GM12878 (cell line): ENCODE measurements at regions not wholly inside any gene's neighbourhood (a gene's known extent, or its start where the extent isn't known, plus 50 kb on each side); places are given as distances from the start of the nearest gene placed in this dataset.

ENCODE experiments used
- ATAC-seq: fragments of 200-7000 bp; cut with Tn5 transposase; 3 replicates; pipeline ENCODE4 v1.9.1; 2020; ENCODE audit warnings: mild to moderate bottlenecking, moderate library complexity
- BruUV-seq: library from RNA; stranded (reverse); fragments of 400-500 nt; replicated peaks from 2 replicates; lab custom pipeline; 2021; lab: Mats Ljungman, UMichigan
- CTCF ChIA-PET: fragments of 300-600 bp; sonication (Branson Sonifier 250); formaldehyde crosslinking; extraction: SDS; loops from one replicate; lab custom pipeline; 2021; ENCODE audit warnings: inconsistent platforms; lab: Yijun Ruan, JAX
- POLR2A ChIA-PET: fragments of 350-600 bp; formaldehyde crosslinking; extraction: SDS; loops from one replicate; lab custom pipeline; 2021; ENCODE audit warnings: inconsistent platforms; lab: Charles Lee
- RAD21 ChIA-PET: fragments of 300-600 bp; sonication (Branson Sonifier 250); formaldehyde crosslinking; loops from one replicate; lab custom pipeline; 2023; ENCODE audit warnings: antibody characterized with exemption; ENCODE audit not compliant: unreplicated experiment; lab: Charles Lee
- SMC1A ChIA-PET: fragments of 300-600 bp; sonication (Branson Sonifier 250); formaldehyde crosslinking; loops from one replicate; lab custom pipeline; 2023; ENCODE audit not compliant: unreplicated experiment, uncharacterized antibody; lab: Charles Lee
- DNase-seq: peaks from one replicate; pipeline ENCODE4 v3.0.0-alpha.2; 2011; ENCODE audit warnings: low read depth, low spot score
- FAIRE-seq: peaks from 3 replicates; lab custom pipeline; 2011; peaks lifted over from hg19 to GRCh38; lab: Jason Lieb, UNC
- H2AFZ ChIP-seq: 2 replicates; pipeline ENCODE4 v1.6.0; 2011; ENCODE audit warnings: low read depth, low read length, control low read depth; ENCODE audit not compliant: control insufficient read depth
- H3K27ac ChIP-seq: 2 replicates; pipeline ENCODE4 v1.5.1; 2011; ENCODE audit warnings: control low read depth; ENCODE audit not compliant: control insufficient read depth, insufficient read depth
- H3K27me3 ChIP-seq, 2 experiments: replicated peaks in 1 of 2; 2 replicates each; pipeline versions ENCODE4 v1.6.0 to v1.6.1; 2011; ENCODE audit warnings: low read length in 1 of 2; ENCODE audit not compliant: control insufficient read depth in 2 of 2, insufficient read depth in 2 of 2
- H3K36me3 ChIP-seq, 2 experiments: 2 replicates each; pipeline ENCODE4 v1.5.1; 2011; ENCODE audit warnings: low read length in 1 of 2; ENCODE audit not compliant: control insufficient read depth in 2 of 2, insufficient read depth in 2 of 2
- H3K4me1 ChIP-seq: 2 replicates; pipeline ENCODE4 v1.6.1; 2011; ENCODE audit warnings: mild to moderate bottlenecking, low read length, moderate library complexity, mixed read lengths; ENCODE audit not compliant: control insufficient read depth, insufficient read depth
- H3K4me2 ChIP-seq: 2 replicates; pipeline ENCODE4 v1.6.0; 2011; ENCODE audit warnings: control low read depth; ENCODE audit not compliant: control insufficient read depth, insufficient read depth
- H3K4me3 ChIP-seq: fragments of 200-600 bp; sonication (generic); 2 replicates; pipeline ENCODE4 v1.5.1; 2016
- H3K79me2 ChIP-seq: 2 replicates; pipeline ENCODE4 v1.6.0; 2011; ENCODE audit warnings: low read length; ENCODE audit not compliant: control insufficient read depth, insufficient read depth
- H3K9ac ChIP-seq: 2 replicates; pipeline ENCODE4 v1.8.0; 2011; ENCODE audit warnings: low read length, control low read depth, mixed read lengths; ENCODE audit not compliant: control insufficient read depth, insufficient read depth
- H3K9me3 ChIP-seq: replicated peaks from 3 replicates; pipeline ENCODE4 v1.5.1; 2011; ENCODE audit warnings: mild to moderate bottlenecking, low read length; ENCODE audit not compliant: control insufficient read depth, insufficient read depth
- H4K20me1 ChIP-seq: 2 replicates; pipeline ENCODE4 v1.6.0; 2011; ENCODE audit not compliant: control insufficient read depth, insufficient read depth
- EZH2 ChIP-seq: IDR thresholded peaks from 2 replicates; pipeline ENCODE4 v1.6.1; 2012; ENCODE audit warnings: low read depth, mild to moderate bottlenecking, control low read depth, inconsistent platforms, low read length, borderline replicate concordance; ENCODE audit not compliant: control insufficient read depth
- IKZF2 ChIP-seq, 2 experiments: fragments of 450-650 bp; IDR thresholded peaks; 2 replicates each; pipeline ENCODE4 v1.6.1; 2017; ENCODE audit warnings: mild to moderate bottlenecking in 2 of 2, moderate library complexity in 2 of 2
- LARP7 ChIP-seq: fragments of 450-650 bp; IDR thresholded peaks from 2 replicates; pipeline ENCODE4 v1.6.1; 2017; ENCODE audit warnings: mild to moderate bottlenecking
- NBN ChIP-seq: fragments of 450-650 bp; IDR thresholded peaks from 2 replicates; pipeline ENCODE4 v1.6.1; 2016
- NR2C1 ChIP-seq: fragments of 450-650 bp; IDR thresholded peaks from 2 replicates; pipeline ENCODE4 v1.6.1; 2017; ENCODE audit warnings: antibody characterized with exemption, mild to moderate bottlenecking, moderate library complexity
- SIX5 ChIP-seq: IDR thresholded peaks from 2 replicates; pipeline ENCODE4 v1.6.1; 2011; ENCODE audit warnings: mild to moderate bottlenecking, low read depth, low read length, moderate library complexity; ENCODE audit not compliant: severe bottlenecking
- SMC3 ChIP-seq: IDR thresholded peaks from 2 replicates; pipeline ENCODE4 v1.6.1; 2011; ENCODE audit warnings: low read length, improper control_type of control experiment, borderline replicate concordance
- TCF3 ChIP-seq: IDR thresholded peaks from 2 replicates; pipeline ENCODE4 v1.6.1; 2012; ENCODE audit warnings: low read depth, mild to moderate bottlenecking, low read length, borderline replicate concordance; ENCODE audit not compliant: insufficient read depth
- WGBS: methylation state at CpG from one replicate; pipeline ENCODE4 v1.1.6; 2016; ENCODE audit warnings: low lambda C conversion rate; ENCODE audit not compliant: insufficient replicate concordance, insufficient coverage; ENCODE audit errors: missing lambda C conversion rate; 5-methylcytosine and 5-hydroxymethylcytosine counted together
- in situ Hi-C: fragments of 300-500 bp; cut with MboI; formaldehyde crosslinking; loops from 9 replicates; pipeline ENCODE4 v1.14.3; 2018; ENCODE audit warnings: mixed read lengths
- intact Hi-C: fragments of 100-400 bp; cut with micrococcal nuclease; formaldehyde crosslinking; loops from one replicate; pipeline ENCODE4 v1.14.2; 2022; ENCODE audit not compliant: unreplicated experiment
- TF ChIP-seq, protein P1 (sequence below): fragments of 450-650 bp; IDR thresholded peaks from 2 replicates; pipeline ENCODE4 v1.6.1; 2017; ENCODE audit warnings: mild to moderate bottlenecking, moderate library complexity
- TF ChIP-seq, protein P2 (sequence below): fragments of 450-650 bp; conservative IDR thresholded peaks from 2 replicates; pipeline ENCODE4 v1.6.1; 2017; ENCODE audit warnings: mild to moderate bottlenecking, moderate library complexity
- TF ChIP-seq, protein P3 (sequence below): fragments of 450-650 bp; formaldehyde crosslinking; IDR thresholded peaks from 2 replicates; pipeline ENCODE4 v1.4.0; 2022; ENCODE audit warnings: mild to moderate bottlenecking, moderate library complexity
- TF ChIP-seq, protein P4 (sequence below): IDR thresholded peaks from 2 replicates; pipeline ENCODE4 v1.6.1; 2011; ENCODE audit warnings: borderline replicate concordance, low read depth, mild to moderate bottlenecking, moderate library complexity, low read length; ENCODE audit not compliant: insufficient read depth, poor library complexity, severe bottlenecking

DNA sequence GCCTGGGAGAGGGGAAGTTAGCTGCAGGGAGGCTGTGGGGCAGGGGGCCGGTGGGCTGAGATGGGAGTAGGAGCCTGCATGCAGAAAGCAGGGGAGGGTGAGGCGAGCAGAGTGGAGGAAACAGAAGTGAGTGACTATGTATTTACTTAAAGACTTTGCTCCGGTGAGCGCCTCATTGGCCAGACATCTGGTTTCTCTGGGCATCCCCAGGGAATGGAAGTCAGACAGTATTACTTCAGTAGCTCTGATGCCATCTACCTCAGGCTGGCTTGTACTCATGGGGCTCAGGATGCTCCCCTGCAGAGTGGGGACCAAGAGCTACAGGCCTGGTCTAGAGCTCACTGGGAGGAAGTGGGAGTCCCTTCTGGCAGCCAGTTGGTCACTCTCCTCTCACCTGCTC, 78.2 kb upstream of the ARAP3 start:
- Histone ChIP-seq H3K4me3 (no peak overlapping the region), H3K36me3 (no peaks in the 10 kb centered on the region), H3K9me3 (no peaks in the 10 kb centered on the region), H3K4me2 (no peak overlapping the region), H3K9ac (no peak overlapping the region), H2AFZ (no peak overlapping the region), H4K20me1 (no peaks in the 10 kb centered on the region), H3K27ac (no peak overlapping the region), H3K4me1 (no peaks in the 10 kb centered on the region), H3K79me2 (no peaks in the 10 kb centered on the region), H3K27me3 (peaks cover 0 to 6% of the 10 kb centered on the region in 2 experiments; a peak in 3 of 4 replicates)
- CTCF ChIA-PET: interaction anchor here (1.3 kb wide), 1 partner anchor 68 kb away, joined by 4 read pairs; no protein-coding TSS in a partner anchor
- ATAC-seq (no peak; the same call in 2 of the 3 replicates), FAIRE-seq (no peak), DNase-seq (no peak)
- SMC1A ChIA-PET: no interaction called here
- intact Hi-C loops: no loop called here
- BruUV-seq: no TSS peak
- POLR2A ChIA-PET: no interaction called here
- WGBS: 2% methylated on average over 3 of the region's 4 CpGs
- RAD21 ChIA-PET: no interaction called here
- in situ Hi-C loops: no loop called here
- TF ChIP-seq, protein P1, sequence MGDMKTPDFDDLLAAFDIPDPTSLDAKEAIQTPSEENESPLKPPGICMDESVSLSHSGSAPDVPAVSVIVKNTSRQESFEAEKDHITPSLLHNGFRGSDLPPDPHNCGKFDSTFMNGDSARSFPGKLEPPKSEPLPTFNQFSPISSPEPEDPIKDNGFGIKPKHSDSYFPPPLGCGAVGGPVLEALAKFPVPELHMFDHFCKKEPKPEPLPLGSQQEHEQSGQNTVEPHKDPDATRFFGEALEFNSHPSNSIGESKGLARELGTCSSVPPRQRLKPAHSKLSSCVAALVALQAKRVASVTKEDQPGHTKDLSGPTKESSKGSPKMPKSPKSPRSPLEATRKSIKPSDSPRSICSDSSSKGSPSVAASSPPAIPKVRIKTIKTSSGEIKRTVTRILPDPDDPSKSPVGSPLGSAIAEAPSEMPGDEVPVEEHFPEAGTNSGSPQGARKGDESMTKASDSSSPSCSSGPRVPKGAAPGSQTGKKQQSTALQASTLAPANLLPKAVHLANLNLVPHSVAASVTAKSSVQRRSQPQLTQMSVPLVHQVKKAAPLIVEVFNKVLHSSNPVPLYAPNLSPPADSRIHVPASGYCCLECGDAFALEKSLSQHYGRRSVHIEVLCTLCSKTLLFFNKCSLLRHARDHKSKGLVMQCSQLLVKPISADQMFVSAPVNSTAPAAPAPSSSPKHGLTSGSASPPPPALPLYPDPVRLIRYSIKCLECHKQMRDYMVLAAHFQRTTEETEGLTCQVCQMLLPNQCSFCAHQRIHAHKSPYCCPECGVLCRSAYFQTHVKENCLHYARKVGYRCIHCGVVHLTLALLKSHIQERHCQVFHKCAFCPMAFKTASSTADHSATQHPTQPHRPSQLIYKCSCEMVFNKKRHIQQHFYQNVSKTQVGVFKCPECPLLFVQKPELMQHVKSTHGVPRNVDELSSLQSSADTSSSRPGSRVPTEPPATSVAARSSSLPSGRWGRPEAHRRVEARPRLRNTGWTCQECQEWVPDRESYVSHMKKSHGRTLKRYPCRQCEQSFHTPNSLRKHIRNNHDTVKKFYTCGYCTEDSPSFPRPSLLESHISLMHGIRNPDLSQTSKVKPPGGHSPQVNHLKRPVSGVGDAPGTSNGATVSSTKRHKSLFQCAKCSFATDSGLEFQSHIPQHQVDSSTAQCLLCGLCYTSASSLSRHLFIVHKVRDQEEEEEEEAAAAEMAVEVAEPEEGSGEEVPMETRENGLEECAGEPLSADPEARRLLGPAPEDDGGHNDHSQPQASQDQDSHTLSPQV: no peak
- TF ChIP-seq, protein P2, sequence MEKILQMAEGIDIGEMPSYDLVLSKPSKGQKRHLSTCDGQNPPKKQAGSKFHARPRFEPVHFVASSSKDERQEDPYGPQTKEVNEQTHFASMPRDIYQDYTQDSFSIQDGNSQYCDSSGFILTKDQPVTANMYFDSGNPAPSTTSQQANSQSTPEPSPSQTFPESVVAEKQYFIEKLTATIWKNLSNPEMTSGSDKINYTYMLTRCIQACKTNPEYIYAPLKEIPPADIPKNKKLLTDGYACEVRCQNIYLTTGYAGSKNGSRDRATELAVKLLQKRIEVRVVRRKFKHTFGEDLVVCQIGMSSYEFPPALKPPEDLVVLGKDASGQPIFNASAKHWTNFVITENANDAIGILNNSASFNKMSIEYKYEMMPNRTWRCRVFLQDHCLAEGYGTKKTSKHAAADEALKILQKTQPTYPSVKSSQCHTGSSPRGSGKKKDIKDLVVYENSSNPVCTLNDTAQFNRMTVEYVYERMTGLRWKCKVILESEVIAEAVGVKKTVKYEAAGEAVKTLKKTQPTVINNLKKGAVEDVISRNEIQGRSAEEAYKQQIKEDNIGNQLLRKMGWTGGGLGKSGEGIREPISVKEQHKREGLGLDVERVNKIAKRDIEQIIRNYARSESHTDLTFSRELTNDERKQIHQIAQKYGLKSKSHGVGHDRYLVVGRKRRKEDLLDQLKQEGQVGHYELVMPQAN: no peak
- no peak for TF ChIP-seq NBN
- no peak for TF ChIP-seq EZH2
- TF ChIP-seq, protein P3, sequence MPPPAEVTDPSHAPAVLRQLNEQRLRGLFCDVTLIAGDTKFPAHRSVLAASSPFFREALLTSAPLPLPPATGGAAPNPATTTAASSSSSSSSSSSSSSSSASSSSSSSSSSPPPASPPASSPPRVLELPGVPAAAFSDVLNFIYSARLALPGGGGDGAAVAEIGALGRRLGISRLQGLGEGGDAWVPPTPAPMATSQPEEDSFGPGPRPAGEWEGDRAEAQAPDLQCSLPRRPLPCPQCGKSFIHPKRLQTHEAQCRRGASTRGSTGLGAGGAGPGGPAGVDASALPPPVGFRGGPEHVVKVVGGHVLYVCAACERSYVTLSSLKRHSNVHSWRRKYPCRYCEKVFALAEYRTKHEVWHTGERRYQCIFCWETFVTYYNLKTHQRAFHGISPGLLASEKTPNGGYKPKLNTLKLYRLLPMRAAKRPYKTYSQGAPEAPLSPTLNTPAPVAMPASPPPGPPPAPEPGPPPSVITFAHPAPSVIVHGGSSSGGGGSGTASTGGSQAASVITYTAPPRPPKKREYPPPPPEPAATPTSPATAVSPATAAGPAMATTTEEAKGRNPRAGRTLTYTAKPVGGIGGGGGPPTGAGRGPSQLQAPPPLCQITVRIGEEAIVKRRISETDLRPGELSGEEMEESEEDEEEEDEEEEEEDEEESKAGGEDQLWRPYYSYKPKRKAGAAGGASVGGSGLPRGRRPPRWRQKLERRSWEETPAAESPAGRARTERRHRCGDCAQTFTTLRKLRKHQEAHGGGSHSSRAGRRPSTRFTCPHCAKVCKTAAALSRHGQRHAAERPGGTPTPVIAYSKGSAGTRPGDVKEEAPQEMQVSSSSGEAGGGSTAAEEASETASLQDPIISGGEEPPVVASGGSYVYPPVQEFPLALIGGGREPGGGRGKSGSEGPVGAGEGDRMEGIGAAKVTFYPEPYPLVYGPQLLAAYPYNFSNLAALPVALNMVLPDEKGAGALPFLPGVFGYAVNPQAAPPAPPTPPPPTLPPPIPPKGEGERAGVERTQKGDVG: no peak
- TF ChIP-seq SMC3: no peak
- TF ChIP-seq IKZF2 (IDR thresholded peaks at IDR 0.05): no peak
- TF ChIP-seq, protein P4, sequence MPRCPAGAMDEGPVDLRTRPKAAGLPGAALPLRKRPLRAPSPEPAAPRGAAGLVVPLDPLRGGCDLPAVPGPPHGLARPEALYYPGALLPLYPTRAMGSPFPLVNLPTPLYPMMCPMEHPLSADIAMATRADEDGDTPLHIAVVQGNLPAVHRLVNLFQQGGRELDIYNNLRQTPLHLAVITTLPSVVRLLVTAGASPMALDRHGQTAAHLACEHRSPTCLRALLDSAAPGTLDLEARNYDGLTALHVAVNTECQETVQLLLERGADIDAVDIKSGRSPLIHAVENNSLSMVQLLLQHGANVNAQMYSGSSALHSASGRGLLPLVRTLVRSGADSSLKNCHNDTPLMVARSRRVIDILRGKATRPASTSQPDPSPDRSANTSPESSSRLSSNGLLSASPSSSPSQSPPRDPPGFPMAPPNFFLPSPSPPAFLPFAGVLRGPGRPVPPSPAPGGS: no peak
- TF ChIP-seq NR2C1: no peak
- no peak for TF ChIP-seq SIX5
- no peak for TF ChIP-seq TCF3
- no peak for TF ChIP-seq LARP7
